ENCODE measurements at regions not wholly inside any gene's neighbourhood (a gene's known extent, or its start where the extent isn't known, plus 50 kb on each side); places are given as distances from the start of the nearest gene placed in this dataset.

- TF ChIP-seq POLR2A (IDR thresholded peaks at IDR 0.05; ENCODE audit: low read length) (no peak), CTCF (IDR thresholded peaks at IDR 0.05) (no peak), RCOR1 (IDR thresholded peaks at IDR 0.05; ENCODE audit: low read depth, low read length) (no peak), E2F6 (IDR thresholded peaks at IDR 0.05; ENCODE audit: borderline replicate concordance, low read depth) (no peak), EP300 (IDR thresholded peaks at IDR 0.05) (no peak)
These were observed 273.7 kb upstream of the PKDCC start for GRCh38 chr2:41774011-41774605.

Measured in A549 (cell line).